Nephron (organoid): ENCODE measurements at regions not wholly inside any gene's neighbourhood (a gene's known extent, or its start where the extent isn't known, plus 50 kb on each side); places are given as distances from the start of the nearest gene placed in this dataset.

ENCODE experiments used
- H3K27ac Mint-ChIP-seq, 3 experiments: 2 replicates each; pipeline ENCODE4 v1.8.0; 2020; ENCODE audit warnings: mixed read lengths in 3 of 3, mild to moderate bottlenecking in 2 of 3, moderate library complexity in 1 of 3
- H3K27me3 Mint-ChIP-seq: 2 replicates; pipeline ENCODE4 v1.8.0; 2021; ENCODE audit warnings: low read depth, mild to moderate bottlenecking, moderate library complexity, mixed read lengths
- H3K36me3 Mint-ChIP-seq: 2 replicates; pipeline ENCODE4 v1.8.0; 2020; ENCODE audit warnings: low read depth, mixed read lengths
- H3K4me1 Mint-ChIP-seq: 2 replicates; pipeline ENCODE4 v1.8.0; 2020; ENCODE audit warnings: mixed read lengths
- H3K4me3 Mint-ChIP-seq, 3 experiments: 2 replicates each; pipeline ENCODE4 v1.8.0; 2020; ENCODE audit warnings: mild to moderate bottlenecking in 3 of 3, mixed read lengths in 3 of 3, moderate library complexity in 2 of 3
- H3K9me3 Mint-ChIP-seq: 2 replicates; pipeline ENCODE4 v1.8.0; 2020; ENCODE audit warnings: mixed read lengths
- TF ChIP-seq, protein P1 (sequence below), 3 experiments: fragments of 200-600 bp; sonication (generic); IDR thresholded peaks; one replicate each; pipeline ENCODE4 v1.5.0; 2021; ENCODE audit warnings: antibody characterized with exemption in 3 of 3; ENCODE audit not compliant: unreplicated experiment in 3 of 3

- no peaks in the 10 kb centered on the region for H3K27me3 Mint-ChIP-seq
- H3K36me3 Mint-ChIP-seq = no peaks in the 10 kb centered on the region
- H3K27ac Mint-ChIP-seq = peak overlapping the region; percentile 4 to 59 (median 36)
- TF ChIP-seq, protein P1, sequence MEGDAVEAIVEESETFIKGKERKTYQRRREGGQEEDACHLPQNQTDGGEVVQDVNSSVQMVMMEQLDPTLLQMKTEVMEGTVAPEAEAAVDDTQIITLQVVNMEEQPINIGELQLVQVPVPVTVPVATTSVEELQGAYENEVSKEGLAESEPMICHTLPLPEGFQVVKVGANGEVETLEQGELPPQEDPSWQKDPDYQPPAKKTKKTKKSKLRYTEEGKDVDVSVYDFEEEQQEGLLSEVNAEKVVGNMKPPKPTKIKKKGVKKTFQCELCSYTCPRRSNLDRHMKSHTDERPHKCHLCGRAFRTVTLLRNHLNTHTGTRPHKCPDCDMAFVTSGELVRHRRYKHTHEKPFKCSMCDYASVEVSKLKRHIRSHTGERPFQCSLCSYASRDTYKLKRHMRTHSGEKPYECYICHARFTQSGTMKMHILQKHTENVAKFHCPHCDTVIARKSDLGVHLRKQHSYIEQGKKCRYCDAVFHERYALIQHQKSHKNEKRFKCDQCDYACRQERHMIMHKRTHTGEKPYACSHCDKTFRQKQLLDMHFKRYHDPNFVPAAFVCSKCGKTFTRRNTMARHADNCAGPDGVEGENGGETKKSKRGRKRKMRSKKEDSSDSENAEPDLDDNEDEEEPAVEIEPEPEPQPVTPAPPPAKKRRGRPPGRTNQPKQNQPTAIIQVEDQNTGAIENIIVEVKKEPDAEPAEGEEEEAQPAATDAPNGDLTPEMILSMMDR (IDR thresholded peaks at IDR 0.05; ENCODE audit: unreplicated experiment in 3 of 3) = no peak
- H3K4me3 Mint-ChIP-seq = no peak overlapping the region
- H3K9me3 Mint-ChIP-seq = no peaks in the 10 kb centered on the region
- no peaks in the 10 kb centered on the region for H3K4me1 Mint-ChIP-seq
Measured at GRCh38 chr18:43893001-43893637, 615.8 kb upstream of the SYT4 start.

DNA sequence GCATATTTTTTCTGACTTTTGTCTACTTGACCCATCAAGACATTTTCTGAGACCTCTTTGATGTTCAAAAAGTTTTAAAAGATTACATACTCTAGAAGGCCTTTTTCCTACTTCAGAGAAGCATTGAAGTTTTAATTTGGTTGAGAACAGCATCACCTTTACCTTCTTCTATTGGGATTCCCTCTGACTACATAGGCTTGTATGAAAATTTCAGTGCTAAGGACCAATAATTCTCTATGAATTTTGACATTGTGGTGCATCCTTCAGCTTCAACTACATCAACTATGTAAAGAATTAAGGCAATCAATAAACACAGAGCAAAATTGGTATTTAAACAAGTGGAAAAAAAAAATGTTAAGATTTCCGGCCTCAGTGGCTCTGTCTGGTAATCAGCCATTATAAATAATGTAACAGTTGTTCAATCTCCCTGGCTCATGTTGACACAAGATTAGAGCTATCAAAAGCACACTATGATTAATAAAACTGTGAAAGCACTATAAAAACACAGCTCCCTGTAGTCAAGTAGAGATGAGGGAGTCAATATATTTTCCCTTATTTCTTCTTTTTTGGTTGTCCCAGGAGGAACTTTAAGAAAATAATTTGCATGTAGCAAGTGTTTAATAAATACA lies 627.0 kb upstream of the SYT4 start:
- Mint-ChIP-seq H3K27ac (peak overlapping the region in 1 of 3 experiments; percentile 3), H3K4me1 (no peaks in the 10 kb centered on the region), H3K9me3 (no peaks in the 10 kb centered on the region)

DNA sequence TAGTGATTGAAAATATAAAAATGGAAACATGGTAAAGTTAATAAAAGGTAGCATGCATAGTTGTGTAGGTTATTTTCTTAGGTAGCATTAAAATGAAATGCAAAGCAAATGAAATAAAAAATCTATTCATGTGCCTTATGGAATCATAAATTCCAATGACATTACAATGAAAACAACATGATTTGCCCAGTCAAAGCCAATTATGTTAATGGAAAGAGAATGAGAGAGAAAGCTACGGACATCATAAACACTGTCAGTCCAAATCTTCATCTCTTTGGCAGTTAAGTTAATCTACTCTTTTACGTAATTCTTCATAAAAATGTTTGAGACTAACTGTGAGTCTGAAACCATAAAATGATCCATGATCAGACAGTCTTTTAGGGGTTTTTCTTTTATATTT lies 636.7 kb upstream of the SYT4 start:
- TF ChIP-seq, protein P1 (IDR thresholded peaks at IDR 0.05; ENCODE audit: unreplicated experiment in 3 of 3) = no peak

More for the DNA sequence above, 627.0 kb upstream of the SYT4 start:
- H3K27me3 Mint-ChIP-seq = no peaks in the 10 kb centered on the region
- no peaks in the 10 kb centered on the region for H3K36me3 Mint-ChIP-seq
- H3K4me3 Mint-ChIP-seq = no peak overlapping the region
- TF ChIP-seq, protein P1 (IDR thresholded peaks at IDR 0.05; ENCODE audit: unreplicated experiment in 3 of 3) = no peak

GRCh38 chr18:43916984-43917383 lies 639.7 kb upstream of the SYT4 start:
- H3K4me3 Mint-ChIP-seq = no peak overlapping the region
- peaks cover 11% of the 10 kb centered on the region for H3K4me1 Mint-ChIP-seq
- no peaks in the 10 kb centered on the region for H3K27me3 Mint-ChIP-seq
- no peaks in the 10 kb centered on the region for H3K36me3 Mint-ChIP-seq
- H3K27ac Mint-ChIP-seq = peak overlapping the region in 2 of 3 experiments; percentile 2 to 69
- TF ChIP-seq, protein P1 (IDR thresholded peaks at IDR 0.05; ENCODE audit: unreplicated experiment in 3 of 3) = no peak
- H3K9me3 Mint-ChIP-seq = no peaks in the 10 kb centered on the region

More for the DNA sequence above, 636.7 kb upstream of the SYT4 start:
- Mint-ChIP-seq H3K4me3 (no peak overlapping the region), H3K4me1 (peaks cover 6% of the 10 kb centered on the region), H3K36me3 (no peaks in the 10 kb centered on the region), H3K27ac (no peak overlapping the region), H3K27me3 (no peaks in the 10 kb centered on the region), H3K9me3 (peaks cover 5% of the 10 kb centered on the region)

DNA sequence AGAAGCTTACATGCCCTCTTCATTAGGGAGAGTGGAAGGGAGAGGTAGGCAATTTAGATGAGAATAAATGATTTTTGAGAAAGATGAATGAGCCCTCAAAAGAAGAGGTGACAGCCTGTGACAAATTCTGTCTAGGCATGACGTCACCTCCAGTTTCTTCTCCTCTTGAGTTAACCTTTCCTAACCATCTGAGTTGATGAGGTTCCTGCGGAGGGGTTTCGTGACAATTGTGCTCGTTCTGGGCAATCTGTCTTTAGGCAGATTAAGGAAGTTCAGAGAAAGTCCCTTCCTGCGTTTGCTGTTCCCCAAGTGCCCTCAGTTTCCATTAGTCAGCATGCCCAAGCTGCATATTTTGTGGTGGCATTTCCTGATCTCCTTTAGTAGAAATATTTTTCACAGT lies 640.2 kb upstream of the SYT4 start:
- no peaks in the 10 kb centered on the region for H3K27me3 Mint-ChIP-seq
- TF ChIP-seq, protein P1 (IDR thresholded peaks at IDR 0.05; ENCODE audit: unreplicated experiment in 3 of 3) = no peak
- H3K36me3 Mint-ChIP-seq = no peaks in the 10 kb centered on the region
- peaks cover 11% of the 10 kb centered on the region for H3K4me1 Mint-ChIP-seq
- no peaks in the 10 kb centered on the region for H3K9me3 Mint-ChIP-seq
- no peak overlapping the region for H3K4me3 Mint-ChIP-seq
- H3K27ac Mint-ChIP-seq = peak overlapping the region in 2 of 3 experiments; percentile 2 to 69

DNA sequence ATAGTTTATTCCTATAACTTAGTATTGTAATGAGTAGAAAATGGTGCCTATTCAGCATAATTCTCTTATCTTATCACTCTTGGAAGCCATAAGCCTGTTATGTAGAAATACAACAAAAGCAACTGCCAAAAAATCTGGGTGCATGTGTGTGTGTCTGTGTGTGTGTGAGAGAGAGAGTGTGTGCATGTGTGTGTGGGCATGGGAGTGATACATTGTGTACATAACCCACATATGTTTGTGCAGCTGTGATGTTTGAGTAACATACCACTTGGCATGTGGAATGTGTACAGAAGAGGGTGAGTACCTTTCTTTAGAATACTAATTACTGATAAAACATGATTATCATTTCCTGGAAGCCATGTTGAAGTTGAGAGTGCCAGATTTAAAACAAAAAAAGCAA lies 642.3 kb upstream of the SYT4 start:
- TF ChIP-seq, protein P1 (IDR thresholded peaks at IDR 0.05; ENCODE audit: unreplicated experiment in 3 of 3) = no peak
- Mint-ChIP-seq H3K4me1 (peaks cover 11% of the 10 kb centered on the region), H3K36me3 (no peaks in the 10 kb centered on the region), H3K9me3 (no peaks in the 10 kb centered on the region), H3K27ac (peak overlapping the region; percentile 39 to 76 (median 50)), H3K4me3 (no peak overlapping the region), H3K27me3 (no peaks in the 10 kb centered on the region)
